Neural progenitor cell (in vitro differentiated cells): ENCODE measurements at regions not wholly inside any gene's neighbourhood (a gene's known extent, or its start where the extent isn't known, plus 50 kb on each side); places are given as distances from the start of the nearest gene placed in this dataset.

ENCODE experiments used
- EZH2 ChIP-seq: fragments of 200-600 bp; sonication (generic); IDR thresholded peaks from 2 replicates; pipeline ENCODE4 v1.6.1; 2017; ENCODE audit warnings: antibody characterized with exemption, mild to moderate bottlenecking, moderate library complexity
- TF ChIP-seq, protein P1 (sequence below): fragments of 200-600 bp; sonication (generic); IDR thresholded peaks from 2 replicates; pipeline ENCODE4 v1.5.1; 2017; ENCODE audit warnings: antibody characterized with exemption, mild to moderate bottlenecking

DNA sequence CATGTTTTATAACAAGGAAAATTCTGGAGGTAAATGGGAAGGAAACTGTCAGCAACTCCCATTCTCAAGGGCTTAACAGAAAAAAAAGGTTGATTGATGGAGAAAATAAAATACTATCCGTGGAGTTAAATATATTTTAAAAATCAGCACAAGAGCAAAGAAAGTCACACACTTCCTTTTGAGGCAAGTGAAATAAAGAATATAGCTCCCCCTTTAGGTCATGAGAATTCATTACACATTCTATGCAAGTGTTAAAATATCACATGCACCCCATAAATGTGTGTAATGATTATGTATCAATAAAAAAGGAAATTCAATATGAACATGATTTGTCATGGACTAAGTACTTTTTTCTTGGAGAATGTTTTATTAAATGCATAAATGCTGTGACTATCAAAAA lies 349.2 kb downstream of the TPBG start:
- TF ChIP-seq, protein P1, sequence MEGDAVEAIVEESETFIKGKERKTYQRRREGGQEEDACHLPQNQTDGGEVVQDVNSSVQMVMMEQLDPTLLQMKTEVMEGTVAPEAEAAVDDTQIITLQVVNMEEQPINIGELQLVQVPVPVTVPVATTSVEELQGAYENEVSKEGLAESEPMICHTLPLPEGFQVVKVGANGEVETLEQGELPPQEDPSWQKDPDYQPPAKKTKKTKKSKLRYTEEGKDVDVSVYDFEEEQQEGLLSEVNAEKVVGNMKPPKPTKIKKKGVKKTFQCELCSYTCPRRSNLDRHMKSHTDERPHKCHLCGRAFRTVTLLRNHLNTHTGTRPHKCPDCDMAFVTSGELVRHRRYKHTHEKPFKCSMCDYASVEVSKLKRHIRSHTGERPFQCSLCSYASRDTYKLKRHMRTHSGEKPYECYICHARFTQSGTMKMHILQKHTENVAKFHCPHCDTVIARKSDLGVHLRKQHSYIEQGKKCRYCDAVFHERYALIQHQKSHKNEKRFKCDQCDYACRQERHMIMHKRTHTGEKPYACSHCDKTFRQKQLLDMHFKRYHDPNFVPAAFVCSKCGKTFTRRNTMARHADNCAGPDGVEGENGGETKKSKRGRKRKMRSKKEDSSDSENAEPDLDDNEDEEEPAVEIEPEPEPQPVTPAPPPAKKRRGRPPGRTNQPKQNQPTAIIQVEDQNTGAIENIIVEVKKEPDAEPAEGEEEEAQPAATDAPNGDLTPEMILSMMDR, result peak; percentile 33
- no peak for TF ChIP-seq EZH2
